Myocyte (in vitro differentiated cells): ENCODE measurements at regions not wholly inside any gene's neighbourhood (a gene's known extent, or its start where the extent isn't known, plus 50 kb on each side); places are given as distances from the start of the nearest gene placed in this dataset.

Experiments used
- DNase-seq: peaks from one replicate; pipeline ENCODE4 v3.0.0-alpha.2; 2012; ENCODE audit warnings: low read depth

DNA sequence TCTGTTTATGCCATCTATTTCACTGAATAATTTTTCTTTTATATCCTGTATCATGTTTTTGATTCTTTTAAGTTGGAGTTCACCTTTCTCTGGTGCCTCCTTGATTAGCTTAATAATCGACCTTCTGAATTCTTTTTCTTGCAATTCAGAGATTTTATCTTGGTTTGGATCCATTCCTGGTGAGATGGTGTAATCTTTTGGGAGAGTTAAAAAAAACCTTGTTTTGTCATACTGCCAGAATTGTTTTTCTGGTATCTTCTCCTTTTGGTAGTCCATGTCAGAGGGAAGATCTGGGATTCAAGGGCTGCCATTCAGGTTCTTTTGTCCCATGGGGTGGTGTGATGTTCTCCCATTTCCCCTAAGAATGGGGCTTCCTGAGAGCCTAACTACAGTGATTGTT lies 800.8 kb upstream of the TYRP1 start:
- no peak for DNase-seq

DNA sequence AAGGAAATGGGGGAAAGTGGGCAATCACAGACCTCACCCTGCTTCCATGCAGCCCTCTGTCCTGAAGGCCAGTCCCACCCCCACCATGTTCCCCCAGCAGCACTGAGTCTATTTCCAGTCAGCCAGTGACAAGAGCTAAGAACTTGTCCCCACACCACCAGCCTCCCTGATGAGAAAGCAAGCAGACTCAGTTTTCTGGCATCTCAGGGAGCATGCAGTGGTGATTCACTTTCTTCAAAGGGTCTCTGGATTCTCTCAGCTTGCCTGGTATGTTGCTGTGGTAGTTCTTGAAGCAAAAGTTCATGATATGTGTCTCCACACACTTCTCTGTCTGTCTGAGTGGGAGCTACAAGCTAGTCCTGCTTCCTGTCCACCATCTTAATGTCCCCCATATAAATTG lies 799.9 kb upstream of the TYRP1 start:
- DNase-seq, result no peak

DNA sequence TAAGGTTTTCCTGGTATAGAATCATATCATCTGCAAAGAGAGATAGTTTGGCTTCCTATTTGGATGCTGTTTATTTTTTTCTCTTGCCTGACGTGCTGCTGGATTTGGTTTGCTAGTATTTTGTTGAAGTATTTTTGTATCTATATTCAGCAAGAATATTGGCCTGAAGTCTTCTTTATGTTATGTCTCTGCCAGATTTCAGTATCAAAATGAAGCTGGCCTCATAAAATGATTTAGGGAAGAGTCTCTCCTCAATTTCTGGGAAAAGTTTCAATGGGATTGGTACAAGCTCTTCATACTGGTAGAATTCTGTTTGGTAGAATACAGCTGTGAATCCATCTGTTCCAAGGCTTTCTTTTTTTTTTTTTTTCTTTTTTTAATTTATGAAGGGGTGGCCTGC lies 799.0 kb upstream of the TYRP1 start:
- DNase-seq, result no peak

DNA sequence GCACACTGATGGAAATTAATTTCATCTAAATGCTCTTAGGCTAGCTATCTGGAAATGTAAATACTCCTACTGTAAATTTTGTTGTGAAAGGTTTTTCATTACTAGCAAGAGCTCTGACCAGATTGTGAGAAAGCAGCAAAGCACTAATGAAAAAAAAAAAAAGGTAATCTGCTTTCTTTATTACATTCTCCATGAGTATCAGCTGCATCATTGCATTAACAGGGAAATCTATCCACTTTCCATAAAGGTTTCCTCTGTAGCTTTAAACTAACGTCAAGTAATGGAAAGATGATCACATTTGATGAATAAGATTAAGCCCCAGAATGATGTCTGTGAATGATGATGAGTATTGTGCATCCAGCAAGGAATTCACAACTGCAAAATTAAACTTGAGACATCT lies 790.6 kb upstream of the TYRP1 start:
- no peak for DNase-seq

DNA sequence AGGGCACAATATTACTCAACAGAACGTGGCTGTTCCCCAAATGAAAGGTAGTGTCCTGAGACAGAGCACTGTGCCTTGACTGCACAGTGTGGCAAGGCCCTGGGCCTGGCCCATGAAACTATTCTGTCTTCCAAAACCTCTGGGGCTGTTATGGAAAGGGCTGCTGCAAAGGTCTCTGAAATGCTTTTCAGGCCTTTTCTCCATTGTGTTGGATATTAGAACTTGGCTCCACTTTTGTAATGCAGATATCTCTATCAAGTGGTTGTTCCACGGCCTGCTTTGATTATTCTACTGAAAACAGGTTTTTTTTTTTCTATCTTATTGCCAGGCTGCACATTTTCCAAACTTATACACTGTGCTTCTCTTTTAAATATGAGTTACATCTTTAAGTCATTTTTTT lies 777.5 kb upstream of the TYRP1 start:
- DNase-seq, result no peak

DNA sequence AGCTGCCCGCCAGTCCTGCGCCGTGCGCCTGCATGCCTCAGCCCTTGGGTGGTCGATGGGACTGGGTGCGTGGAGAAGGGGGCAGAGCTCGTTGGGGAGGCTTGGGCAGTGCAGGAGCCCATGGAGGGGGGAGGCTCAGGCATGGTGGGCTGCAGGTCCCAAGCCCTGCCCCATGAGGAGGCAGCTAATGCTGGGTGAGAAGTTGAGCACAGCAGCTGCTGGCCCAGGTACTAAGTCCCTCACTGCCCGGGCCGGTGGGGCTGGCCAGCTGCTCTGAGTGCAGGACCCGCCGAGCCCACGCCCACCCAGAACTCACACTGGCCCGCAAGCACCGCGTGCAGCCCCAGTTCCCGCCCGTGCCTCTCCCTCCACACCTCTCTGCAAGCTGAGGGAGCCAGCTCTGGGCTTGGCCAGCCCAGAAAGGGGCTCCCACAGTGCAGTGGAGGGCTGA lies 764.3 kb upstream of the TYRP1 start:
- DNase-seq, result no peak

DNA sequence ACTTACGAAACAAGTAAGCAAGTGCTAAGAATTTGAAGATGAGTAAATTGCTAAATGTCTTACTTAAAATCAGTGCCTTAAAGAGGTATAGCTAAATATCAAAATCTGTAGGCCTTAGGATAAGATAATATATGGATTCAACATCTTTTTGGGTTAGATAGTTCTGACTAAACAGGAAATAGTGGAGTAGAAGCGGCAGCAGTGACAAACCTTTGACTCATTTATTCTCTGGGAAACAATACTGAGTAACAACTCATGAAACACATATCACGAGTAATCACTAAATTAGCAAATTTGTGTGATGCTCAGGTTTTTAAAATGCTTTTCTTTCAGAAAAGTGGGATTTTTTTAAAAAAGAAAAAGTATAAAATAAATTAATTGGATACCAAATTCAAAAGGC lies 762.1 kb upstream of the TYRP1 start:
- DNase-seq, result no peak

DNA sequence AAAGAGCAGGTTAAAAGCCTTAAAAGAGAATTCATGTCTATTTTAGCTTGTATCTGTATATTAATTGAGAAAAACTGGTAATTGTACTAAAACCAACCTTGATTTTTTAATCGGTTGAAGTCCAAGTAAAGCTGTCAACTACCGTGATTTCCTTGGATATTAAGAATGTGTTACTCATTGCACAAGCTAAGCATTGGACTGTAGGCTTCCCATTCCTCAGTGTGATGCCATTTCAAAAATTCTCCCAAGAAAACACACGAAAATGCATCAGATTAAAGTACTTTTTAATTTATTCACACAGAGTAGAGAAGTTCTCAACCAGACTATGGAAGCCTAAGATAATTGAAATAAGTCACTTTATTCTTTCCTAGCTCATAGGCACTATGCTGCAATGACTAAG lies 761.4 kb upstream of the TYRP1 start:
- no peak for DNase-seq

DNA sequence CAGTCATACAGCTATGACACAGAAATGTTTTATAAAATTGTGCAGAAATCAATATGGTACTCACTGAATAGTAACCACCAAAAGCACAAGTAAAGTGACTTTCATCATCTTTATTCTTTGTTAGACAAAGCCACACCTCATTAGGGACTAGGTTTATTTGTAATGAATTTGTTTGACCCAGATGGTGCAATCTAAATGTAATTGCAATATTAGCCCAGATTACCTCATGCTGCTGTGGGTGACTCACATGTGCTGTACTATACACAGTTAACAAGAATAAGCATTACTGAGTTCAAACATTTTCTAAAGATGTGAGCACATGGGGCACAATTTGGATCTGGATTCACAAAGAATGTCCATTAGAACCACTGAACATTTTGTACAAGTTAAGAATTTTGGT lies 759.3 kb upstream of the TYRP1 start:
- DNase-seq, result no peak

DNA sequence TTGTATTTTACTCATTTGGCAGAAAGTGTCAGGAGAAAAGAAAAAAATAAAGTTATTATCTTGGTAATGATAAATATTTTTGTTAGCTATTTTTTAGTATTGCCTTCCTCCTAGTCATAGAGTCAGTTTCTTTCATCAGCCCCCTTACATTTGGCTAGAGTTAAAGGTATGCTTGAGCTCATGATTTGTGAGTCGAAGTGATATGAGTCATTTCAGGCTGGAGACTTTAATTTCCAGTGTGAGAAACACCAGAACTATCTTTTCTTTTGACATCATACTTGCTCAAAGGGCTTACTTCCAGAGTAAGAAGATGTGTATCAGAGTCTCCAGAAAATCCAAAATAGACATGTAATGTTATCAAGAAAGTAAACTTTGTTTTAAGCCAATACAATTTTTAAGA lies 746.7 kb upstream of the TYRP1 start:
- no peak for DNase-seq

DNA sequence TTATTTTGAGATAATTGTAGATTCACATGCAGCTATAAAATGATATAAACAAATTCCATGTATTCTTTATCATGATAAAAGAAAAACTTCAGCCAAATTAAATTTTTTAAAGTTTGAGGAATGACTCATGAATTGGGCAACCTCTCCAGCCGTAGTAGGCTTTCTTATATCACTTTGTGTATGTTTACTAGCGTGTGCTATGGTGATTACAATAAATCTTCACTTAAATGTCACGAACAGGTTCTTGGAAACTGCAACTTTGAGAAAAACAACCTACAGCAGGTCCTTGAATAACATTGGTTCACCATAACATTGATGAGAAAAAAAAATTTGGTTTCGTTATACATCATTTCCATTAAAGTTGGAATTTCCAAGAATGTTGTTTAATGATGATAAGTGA lies 730.9 kb upstream of the TYRP1 start:
- DNase-seq, result no peak

DNA sequence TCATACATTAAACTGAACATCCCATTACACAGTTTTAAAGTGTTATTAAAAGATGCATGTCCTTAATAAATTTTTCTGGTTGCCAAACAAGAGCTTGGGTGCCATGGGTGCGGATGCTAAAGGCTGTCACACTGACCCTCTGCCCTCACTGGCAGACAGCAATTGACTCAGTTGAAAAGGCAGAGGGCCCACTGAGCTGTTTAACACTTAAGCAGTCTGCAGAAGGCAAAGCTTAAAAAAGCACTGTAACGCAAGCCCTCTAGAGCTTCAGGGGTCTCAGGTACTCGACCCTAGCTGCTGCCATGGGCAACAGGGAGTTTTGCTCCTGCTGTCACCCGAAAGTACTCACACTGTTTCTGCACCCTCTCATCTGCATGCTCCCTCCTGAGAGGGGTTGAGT lies 726.4 kb upstream of the TYRP1 start:
- no peak for DNase-seq

DNA sequence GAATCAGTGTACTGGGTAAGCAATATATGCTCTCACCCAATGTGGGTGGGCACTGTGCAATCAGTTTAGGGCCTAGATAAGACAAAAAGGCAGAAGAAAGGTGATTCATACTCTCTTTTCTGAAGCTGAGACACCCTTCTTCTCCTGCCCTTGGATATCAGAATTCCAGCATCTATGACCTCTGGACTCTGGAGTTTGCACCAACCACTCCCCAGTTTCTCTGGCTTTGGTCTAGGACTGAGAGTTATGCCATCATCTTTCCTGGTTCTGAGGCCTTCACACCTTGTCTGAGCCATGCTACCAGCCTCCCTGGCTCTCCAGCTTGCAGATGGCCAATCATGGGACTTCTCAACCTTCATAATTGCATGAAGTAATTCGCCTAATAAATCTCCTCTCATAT lies 724.6 kb upstream of the TYRP1 start:
- no peak for DNase-seq

DNA sequence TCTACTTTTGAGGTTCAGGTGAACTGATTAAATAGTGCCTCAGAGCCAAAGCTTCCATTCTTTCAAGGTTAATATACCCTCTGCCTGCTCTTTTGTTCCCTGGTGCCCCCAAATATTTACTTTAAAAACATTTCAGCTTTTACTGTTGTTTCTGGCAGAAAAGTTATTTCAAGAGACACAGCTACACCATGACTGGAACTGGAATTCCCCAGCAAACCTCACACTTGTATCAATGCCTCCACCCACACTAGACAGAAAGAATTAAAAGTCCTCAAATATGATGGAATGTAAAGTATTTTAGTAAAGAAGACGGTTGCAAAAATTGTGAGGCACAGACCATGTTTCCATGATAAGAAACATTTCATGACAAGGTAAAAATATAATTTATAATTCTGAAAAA lies 720.2 kb upstream of the TYRP1 start:
- no peak for DNase-seq

DNA sequence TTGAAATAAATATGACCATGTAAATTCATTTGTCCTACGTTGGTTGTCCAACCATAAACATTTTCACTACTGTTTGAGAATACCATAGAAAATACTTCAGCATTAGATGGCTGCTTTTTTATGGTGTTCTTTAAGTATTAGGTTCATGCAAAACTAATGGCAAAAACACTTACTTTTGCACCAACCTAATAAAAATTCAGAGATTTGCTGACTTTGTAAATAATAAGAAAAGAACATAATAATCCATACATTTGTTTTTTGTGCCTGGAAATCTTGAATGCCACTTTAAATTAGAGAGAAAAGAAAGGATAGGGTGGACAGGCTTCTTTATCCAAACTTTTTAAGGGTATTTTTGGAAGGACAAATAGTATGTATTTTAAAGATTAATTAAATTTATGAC lies 719.7 kb upstream of the TYRP1 start:
- no peak for DNase-seq

DNA sequence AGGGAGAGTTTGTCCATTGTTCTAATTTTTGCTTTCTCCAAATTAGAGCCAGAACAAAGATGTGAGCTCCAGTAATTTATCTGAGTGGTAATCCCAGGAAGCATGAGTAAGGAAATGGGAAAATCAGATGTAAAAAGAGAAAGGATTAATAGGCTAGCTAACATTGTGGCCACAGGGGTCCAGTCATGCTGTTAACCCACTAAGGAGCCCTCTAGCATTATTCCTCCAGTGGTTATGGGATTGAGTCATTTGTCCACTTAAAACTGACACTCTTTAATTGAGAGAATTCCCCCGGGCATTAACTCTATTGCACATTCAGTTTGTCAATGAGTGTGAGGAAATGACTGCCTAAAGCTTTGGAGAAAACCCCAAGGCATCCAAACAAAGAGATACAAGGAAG lies 700.3 kb upstream of the TYRP1 start:
- no peak for DNase-seq

DNA sequence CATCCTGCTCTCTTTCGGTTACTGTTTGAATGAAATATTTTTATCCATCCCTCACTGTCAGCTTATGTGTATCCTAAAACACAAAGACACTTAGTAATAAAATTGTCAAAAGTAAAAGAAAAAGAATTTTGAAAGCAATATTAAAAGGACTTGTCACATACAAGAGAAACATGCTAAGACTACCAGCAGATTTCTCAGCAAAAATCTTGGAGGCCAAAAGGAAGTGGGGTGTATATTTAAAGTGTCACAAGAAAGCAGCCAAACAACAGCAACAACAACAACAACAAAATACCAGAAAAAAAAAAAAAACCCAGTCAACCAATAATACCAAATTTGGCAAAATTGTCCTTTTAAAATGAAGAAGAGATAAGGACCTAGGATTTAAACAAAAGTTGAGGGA lies 678.7 kb upstream of the TYRP1 start:
- no peak for DNase-seq

DNA sequence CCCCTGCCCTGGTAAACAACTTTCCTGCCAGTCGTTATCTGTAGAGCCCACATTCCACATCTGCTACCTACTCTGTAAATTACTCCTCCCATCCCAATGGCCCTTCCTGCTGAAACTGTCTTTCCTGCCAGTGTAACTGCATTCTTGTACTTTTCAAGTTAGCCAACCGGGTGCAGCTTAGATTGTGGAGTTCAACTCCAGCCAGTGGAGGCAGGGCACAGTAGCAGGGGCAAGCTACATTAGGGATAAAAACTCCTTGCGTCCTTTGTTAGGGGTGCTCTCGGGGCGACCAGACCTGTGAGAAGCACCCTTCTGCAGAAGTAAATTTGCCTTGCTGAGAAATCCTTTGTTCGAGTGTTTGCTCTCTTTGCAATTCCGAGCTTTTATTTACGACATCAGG lies 639.0 kb upstream of the TYRP1 start:
- DNase-seq, result no peak

DNA sequence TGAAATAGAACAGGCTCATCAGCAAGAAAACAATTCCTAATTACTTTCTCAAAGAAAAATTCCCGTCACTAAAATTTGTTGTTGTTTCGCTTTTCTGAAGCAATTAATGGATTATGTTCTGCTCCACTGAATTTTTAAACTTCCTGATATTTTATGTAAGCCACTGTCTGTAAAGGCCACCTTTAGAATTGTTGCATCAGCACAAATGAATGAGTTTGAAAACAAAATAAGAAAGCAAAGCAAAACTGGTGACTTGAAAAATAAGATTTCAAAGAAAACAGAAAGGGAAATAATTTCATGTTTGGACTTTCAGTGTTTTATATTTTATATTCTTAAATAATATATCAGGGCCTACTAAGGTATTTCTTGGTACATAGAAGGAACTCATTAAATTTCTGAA lies 636.3 kb upstream of the TYRP1 start:
- DNase-seq, result no peak

DNA sequence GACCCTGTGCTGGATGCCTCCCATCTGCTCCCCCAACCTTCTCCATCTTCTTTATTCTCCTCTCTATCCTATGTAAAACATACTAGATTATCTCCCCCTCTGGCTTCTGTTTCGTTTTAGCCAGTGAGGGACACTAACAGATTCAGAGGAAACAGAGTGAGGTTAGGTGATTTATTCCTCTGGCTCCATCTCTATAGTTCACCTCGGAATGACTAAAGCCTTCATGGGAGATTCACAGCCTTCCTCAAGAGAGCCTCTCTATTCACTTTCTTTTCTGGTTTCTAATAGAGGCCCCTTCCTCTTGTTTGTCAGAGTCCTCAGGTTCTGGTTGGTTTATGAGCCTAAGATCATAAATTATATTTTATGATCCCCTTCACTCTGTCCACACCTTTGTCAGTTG lies 633.1 kb upstream of the TYRP1 start:
- no peak for DNase-seq

DNA sequence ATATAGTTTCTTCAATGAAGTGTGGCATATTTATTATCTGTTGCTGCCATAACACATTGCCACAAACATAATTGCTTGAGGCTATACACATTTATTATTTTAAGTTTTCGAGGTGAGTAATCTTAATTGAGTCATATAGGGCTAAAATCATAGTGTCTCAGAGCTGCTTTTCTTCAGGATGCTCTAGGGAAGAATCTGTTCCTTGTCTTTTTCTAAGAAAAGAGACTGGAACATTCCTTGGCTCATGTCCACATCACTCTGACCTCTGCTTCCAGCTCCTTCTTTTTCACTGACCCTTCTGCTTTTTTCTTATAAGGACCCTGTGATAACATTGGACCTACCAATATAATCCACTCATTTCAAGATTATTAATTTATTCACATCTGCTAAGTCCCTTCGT lies 632.4 kb upstream of the TYRP1 start:
- no peak for DNase-seq

DNA sequence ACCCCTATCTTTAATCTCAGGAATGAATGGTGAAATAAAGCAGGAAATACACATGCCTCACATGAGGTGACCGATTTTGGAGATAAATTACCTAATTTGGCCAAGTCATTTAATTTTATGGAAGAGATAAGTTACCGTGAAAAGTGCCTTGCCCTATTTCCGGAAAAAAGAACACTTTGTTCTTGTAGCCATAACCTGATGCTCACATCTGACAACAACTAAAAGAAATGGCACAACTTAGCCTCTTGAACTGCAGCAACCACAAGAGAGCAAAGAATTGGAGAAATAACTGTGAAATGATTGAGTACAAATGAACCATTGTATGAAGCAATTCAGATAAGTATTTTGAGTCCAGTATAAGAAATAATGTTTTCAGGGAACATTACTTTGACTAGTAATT lies 628.1 kb upstream of the TYRP1 start:
- DNase-seq, result no peak

DNA sequence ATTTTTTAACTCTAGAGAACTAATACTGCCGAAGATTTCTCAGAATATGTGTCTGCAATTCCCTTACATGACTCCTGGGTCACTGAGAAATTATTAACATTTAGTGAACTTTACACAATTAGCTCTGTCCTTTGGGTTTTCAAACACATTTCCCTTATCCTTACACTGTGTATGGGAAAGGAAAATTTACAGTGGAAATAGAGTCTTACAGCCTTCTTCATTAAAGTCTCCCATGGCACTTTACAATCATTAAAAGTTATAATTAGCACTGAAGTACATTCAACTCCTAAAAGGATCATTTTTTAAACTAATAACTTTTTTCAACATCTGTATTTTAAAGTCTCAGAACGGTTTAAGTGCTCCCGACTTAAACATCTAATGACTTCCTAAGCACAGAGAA lies 627.5 kb upstream of the TYRP1 start:
- DNase-seq, result no peak

DNA sequence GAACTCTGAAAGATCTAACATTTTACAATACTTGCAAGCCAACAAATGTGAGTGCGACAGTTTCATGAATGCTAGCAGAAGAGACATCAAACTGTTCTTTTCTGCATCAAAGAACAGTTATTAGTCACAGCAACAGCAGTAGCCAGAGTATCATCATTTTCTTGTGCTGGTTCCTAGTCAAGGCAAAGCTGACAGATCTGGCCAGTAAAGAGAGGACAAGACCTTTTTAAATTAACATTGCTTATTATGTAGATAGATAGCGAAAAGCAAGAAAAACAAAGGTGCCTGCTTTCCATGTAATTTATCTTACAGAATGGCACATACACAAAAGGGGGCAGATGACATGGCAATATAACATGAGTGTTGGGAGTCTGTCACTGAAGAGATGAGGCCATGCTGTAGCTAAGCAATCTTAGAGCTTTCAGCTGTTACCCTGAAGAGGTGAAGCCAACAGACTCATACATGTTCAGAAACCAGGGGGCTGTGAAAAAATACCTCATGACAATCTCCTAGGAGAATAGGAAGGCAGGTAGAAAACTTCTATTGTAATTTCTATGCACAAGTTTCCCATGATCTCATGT lies 626.6 kb upstream of the TYRP1 start:
- DNase-seq, result no peak
